Erythroblast (primary cell): ENCODE measurements at regions not wholly inside any gene's neighbourhood (a gene's known extent, or its start where the extent isn't known, plus 50 kb on each side); places are given as distances from the start of the nearest gene placed in this dataset.

Experiments
- GATA1 ChIP-seq: IDR thresholded peaks from 2 replicates; pipeline ENCODE4 v1.6.1; 2011; ENCODE audit warnings: low read depth, mild to moderate bottlenecking, control low read depth, low read length, moderate library complexity
- POLR2A ChIP-seq: IDR thresholded peaks from 2 replicates; pipeline ENCODE4 v1.6.1; 2011; ENCODE audit warnings: mild to moderate bottlenecking, low read length

DNA sequence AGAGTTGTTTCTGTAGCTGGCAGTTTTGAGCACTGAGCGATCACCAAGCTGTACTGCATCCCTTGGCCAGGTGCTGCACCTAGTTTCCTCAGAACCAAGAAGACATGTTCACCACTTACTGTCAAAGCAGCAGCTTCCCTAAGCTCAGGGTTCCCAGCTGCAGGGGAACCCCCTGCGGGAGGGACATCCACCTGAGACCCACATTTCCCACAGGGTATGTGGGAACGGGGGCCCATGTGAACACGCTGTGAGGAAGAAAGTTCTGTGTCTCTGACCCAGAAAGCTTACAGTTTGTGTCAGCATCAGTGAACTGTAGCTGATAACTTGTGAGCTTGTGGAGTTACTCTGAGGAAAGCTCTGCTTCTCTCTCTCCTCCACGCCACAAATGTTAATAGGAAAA lies 436.8 kb upstream of the IGFBP3 start:
- TF ChIP-seq POLR2A (no peak), GATA1 (no peak)
